Pancreas (tissue), 10 donors: ENCODE measurements at regions not wholly inside any gene's neighbourhood (a gene's known extent, or its start where the extent isn't known, plus 50 kb on each side); places are given as distances from the start of the nearest gene placed in this dataset.
"Not testable (repeated sequence)": the region's sequence is repeated elsewhere in the genome, so short reads cannot be mapped to it uniquely, and the experiment has no call there.

Source experiments
- ATAC-seq, 4 donors: fragments of 200-7000 bp; cut with Tn5 transposase; one replicate each; pipeline versions ENCODE4 v1.8.0 to v1.9.1; 2020; ENCODE audit warnings: mild to moderate bottlenecking in 4 of 4, moderate library complexity in 4 of 4
- DNase-seq, 6 donors: peaks; one replicate each; pipeline ENCODE4 v3.0.0-alpha.2; 2020
- FAIRE-seq: peaks from 2 replicates; lab custom pipeline; 2012; peaks lifted over from hg19 to GRCh38; lab: Jason Lieb, UNC
- H3K27ac ChIP-seq, 4 donors: fragments of 200-600 bp; sonication (generic); 1 replicate in 3 of 4; 2 replicates in 1 of 4; pipeline versions ENCODE4 v1.5.0 to v1.8.0; 2020
- H3K27me3 ChIP-seq, 4 donors: fragments of 200-600 bp; one replicate each; pipeline ENCODE4 v1.8.0; 2021
- H3K36me3 ChIP-seq, 3 donors: fragments of 200-600 bp; sonication (generic) in 1 of 3; one replicate each; pipeline versions ENCODE4 v1.5.0 to v1.8.0; 2020 to 2021
- H3K4me1 ChIP-seq, 3 donors: fragments of 200-600 bp; one replicate each; pipeline ENCODE4 v1.8.0; 2021
- H3K4me3 ChIP-seq, 4 donors: fragments of 200-600 bp; sonication (generic) in 2 of 4; one replicate each; pipeline versions ENCODE4 v1.5.0 to v1.8.0; 2020 to 2021
- H3K9me3 ChIP-seq, 4 donors: fragments of 200-600 bp; one replicate each; pipeline ENCODE4 v1.8.0; 2021
- CTCF ChIP-seq, 4 donors: fragments of 200-600 bp; sonication (generic) in 3 of 4; IDR thresholded peaks; one replicate each; pipeline versions ENCODE4 v1.5.0 to v1.8.0; 2021; ENCODE audit warnings: antibody characterized with exemption in 4 of 4
- WGBS, 2 donors: extraction: QIAGEN DNeasy Blood & Tissue Kit; methylation state at CpG; one replicate each; pipeline ENCODE4 v1.1.7; 2013; 5-methylcytosine and 5-hydroxymethylcytosine counted together
- intact Hi-C, 3 donors: fragments of 100-400 bp; cut with DNase I; formaldehyde crosslinking; loops; one replicate each; pipeline versions ENCODE4 v1.11.1 to v1.14.2; 2022
- donor health status: healthy with polysubstance abuse.
- donor health status: DM: no; HTN: no; CAD: no; lungs with moderate emphysema.
- donor health status: DM: no; HTN: no; CAD: no.
- donor health status: control.
- donor health status: control.
- donor health status: Bipolar disorder and iron deficiency.
- donor health status: DM: yes; HTN: yes; CAD: no.
- donor health status: DM: no; HTN: no; CAD: no.
- donor health status: DM: no; HTN: no; CAD: no.
- donor health status: DM: yes; HTN: yes; CAD: no.

GRCh38 chr14:44741431-44741830 is 220.3 kb downstream of the KLHL28 start:
- H3K36me3 ChIP-seq = no peaks in the 10 kb centered on the region
- no peak overlapping the region for H3K27ac ChIP-seq
- H3K9me3 ChIP-seq = no peaks in the 10 kb centered on the region
- H3K27me3 ChIP-seq = no peaks in the 10 kb centered on the region
- no peaks in the 10 kb centered on the region for H3K4me1 ChIP-seq
- intact Hi-C loops = no loop called here
- FAIRE-seq (no peak), ATAC-seq (no peak), DNase-seq (no peak)
- H3K4me3 ChIP-seq = no peak overlapping the region
- TF ChIP-seq CTCF (IDR thresholded peaks at IDR 0.05) = no peak

GRCh38 chr14:44736326-44736725 is 225.4 kb downstream of the KLHL28 start:
- TF ChIP-seq CTCF (IDR thresholded peaks at IDR 0.05) = no peak
- no peak overlapping the region for H3K27ac ChIP-seq
- no peaks in the 10 kb centered on the region for H3K4me1 ChIP-seq
- no peak overlapping the region for H3K4me3 ChIP-seq
- intact Hi-C loops = no loop called here
- WGBS, 2 donors = 47 to 70% methylated on average over 1 of the region's 1 CpG
- DNase-seq (no peak), FAIRE-seq (no peak), ATAC-seq (no peak)
- H3K27me3 ChIP-seq = no peaks in the 10 kb centered on the region
- no peaks in the 10 kb centered on the region for H3K36me3 ChIP-seq
- H3K9me3 ChIP-seq = no peaks in the 10 kb centered on the region

GRCh38 chr14:44732144-44732543 is 225.1 kb upstream of the FSCB start:
- intact Hi-C loops = no loop called here
- no peaks in the 10 kb centered on the region for H3K27me3 ChIP-seq
- no peak for FAIRE-seq
- H3K36me3 ChIP-seq = no peaks in the 10 kb centered on the region
- no peak for DNase-seq
- no peak for TF ChIP-seq CTCF (IDR thresholded peaks at IDR 0.05)
- no peaks in the 10 kb centered on the region for H3K4me1 ChIP-seq
- ATAC-seq = no peak
- H3K4me3 ChIP-seq = no peak overlapping the region
- no peaks in the 10 kb centered on the region for H3K9me3 ChIP-seq
- no peak overlapping the region for H3K27ac ChIP-seq

GRCh38 chr14:44730860-44731259 is 223.8 kb upstream of the FSCB start:
- 41 to 50% methylated on average over 3 of the region's 3 CpGs for WGBS, 2 donors
- Histone ChIP-seq H3K27me3 (no peaks in the 10 kb centered on the region), H3K4me3 (no peak overlapping the region), H3K27ac (no peak overlapping the region), H3K9me3 (no peaks in the 10 kb centered on the region), H3K36me3 (no peaks in the 10 kb centered on the region), H3K4me1 (no peaks in the 10 kb centered on the region)
- FAIRE-seq (no peak), DNase-seq (no peak), ATAC-seq (no peak)
- no peak for TF ChIP-seq CTCF (IDR thresholded peaks at IDR 0.05)
- intact Hi-C loops = no loop called here

GRCh38 chr14:44721395-44721794 is 214.3 kb upstream of the FSCB start:
- ATAC-seq, FAIRE-seq, H3K36me3 ChIP-seq, H3K9me3 ChIP-seq, H3K27me3 ChIP-seq, H3K4me1 ChIP-seq, H3K4me3 ChIP-seq, intact Hi-C loops, H3K27ac ChIP-seq, DNase-seq: not testable (repeated sequence)
- WGBS, 2 donors = 15 to 20% methylated on average over 1 of the region's 1 CpG

- no peaks in the 10 kb centered on the region for H3K4me1 ChIP-seq
- WGBS, 2 donors = 71 to 72% methylated on average over 2 of the region's 2 CpGs
- H3K27ac ChIP-seq = no peak overlapping the region
- intact Hi-C loops = no loop called here
- H3K27me3 ChIP-seq = no peaks in the 10 kb centered on the region
- no peak for TF ChIP-seq CTCF (IDR thresholded peaks at IDR 0.05)
- ATAC-seq (no peak), DNase-seq (no peak), FAIRE-seq (no peak)
- H3K36me3 ChIP-seq = no peaks in the 10 kb centered on the region
- H3K9me3 ChIP-seq = no peaks in the 10 kb centered on the region
- H3K4me3 ChIP-seq = no peak overlapping the region
Observed at GRCh38 chr14:44720707-44721106, 213.6 kb upstream of the FSCB start.
